Endodermal cell (in vitro differentiated cells): ENCODE measurements at regions not wholly inside any gene's neighbourhood (a gene's known extent, or its start where the extent isn't known, plus 50 kb on each side); places are given as distances from the start of the nearest gene placed in this dataset.

Experiments
- DNase-seq: peaks from one replicate; pipeline ENCODE4 v3.0.0-alpha.2; 2017
- H3K27ac ChIP-seq: 2 replicates; pipeline ENCODE4 v1.5.1; 2013; ENCODE audit warnings: mild to moderate bottlenecking, low read depth, low read length, moderate library complexity
- H3K27me3 ChIP-seq: 2 replicates; pipeline ENCODE4 v1.6.1; 2013; ENCODE audit warnings: mild to moderate bottlenecking, low read length, moderate library complexity; ENCODE audit not compliant: insufficient read depth, control insufficient read depth, poor library complexity, severe bottlenecking
- H3K36me3 ChIP-seq: 2 replicates; pipeline ENCODE4 v1.7.0; 2013; ENCODE audit warnings: mild to moderate bottlenecking, low read length, moderate library complexity; ENCODE audit not compliant: control insufficient read depth, insufficient read depth
- H3K4me1 ChIP-seq: one replicate; pipeline ENCODE4 v1.7.0; 2013; ENCODE audit warnings: low read length; ENCODE audit not compliant: control insufficient read depth, insufficient read depth
- H3K4me3 ChIP-seq: 2 replicates; pipeline ENCODE4 v1.5.1; 2013; ENCODE audit warnings: mild to moderate bottlenecking, low read length, moderate library complexity
- H3K9ac ChIP-seq: 2 replicates; pipeline ENCODE4 v1.6.1; 2013; ENCODE audit warnings: mild to moderate bottlenecking, low read length, moderate library complexity; ENCODE audit not compliant: poor library complexity, severe bottlenecking; ENCODE audit errors: extremely low read depth
- H3K9me3 ChIP-seq: 2 replicates; pipeline ENCODE4 v1.6.1; 2013; ENCODE audit warnings: mild to moderate bottlenecking, low read length, moderate library complexity; ENCODE audit not compliant: control insufficient read depth
- H3K27ac Mint-ChIP-seq: 2 replicates; pipeline ENCODE4 v1.8.0; 2020; ENCODE audit warnings: mixed read lengths
- H3K27me3 Mint-ChIP-seq: 2 replicates; pipeline ENCODE4 v1.8.0; 2021; ENCODE audit warnings: mild to moderate bottlenecking, mixed read lengths; ENCODE audit not compliant: insufficient read depth
- H3K36me3 Mint-ChIP-seq: 2 replicates; pipeline ENCODE4 v1.8.0; 2020; ENCODE audit warnings: low read depth, mixed read lengths
- H3K4me1 Mint-ChIP-seq: 2 replicates; pipeline ENCODE4 v1.8.0; 2020; ENCODE audit warnings: mixed read lengths
- H3K4me3 Mint-ChIP-seq: 2 replicates; pipeline ENCODE4 v1.8.0; 2020; ENCODE audit warnings: mild to moderate bottlenecking, moderate library complexity, mixed read lengths
- H3K9me3 Mint-ChIP-seq: 2 replicates; pipeline ENCODE4 v1.8.0; 2020; ENCODE audit warnings: mild to moderate bottlenecking, mixed read lengths
- WGBS, 2 experiments: methylation state at CpG; one replicate each; pipeline versions ENCODE4 v1.1.5 to v1.1.7; 2013; ENCODE audit warnings: missing lambda C conversion rate in 2 of 2, mixed read lengths in 1 of 2; ENCODE audit not compliant: insufficient coverage in 1 of 2, insufficient read length in 1 of 2; 5-methylcytosine and 5-hydroxymethylcytosine counted together
- TF ChIP-seq, protein P1 (sequence below): fragments of 200-600 bp; sonication (generic); conservative IDR thresholded peaks from 2 replicates; pipeline ENCODE4 v1.5.0; 2021; ENCODE audit warnings: antibody characterized with exemption, mild to moderate bottlenecking

DNA sequence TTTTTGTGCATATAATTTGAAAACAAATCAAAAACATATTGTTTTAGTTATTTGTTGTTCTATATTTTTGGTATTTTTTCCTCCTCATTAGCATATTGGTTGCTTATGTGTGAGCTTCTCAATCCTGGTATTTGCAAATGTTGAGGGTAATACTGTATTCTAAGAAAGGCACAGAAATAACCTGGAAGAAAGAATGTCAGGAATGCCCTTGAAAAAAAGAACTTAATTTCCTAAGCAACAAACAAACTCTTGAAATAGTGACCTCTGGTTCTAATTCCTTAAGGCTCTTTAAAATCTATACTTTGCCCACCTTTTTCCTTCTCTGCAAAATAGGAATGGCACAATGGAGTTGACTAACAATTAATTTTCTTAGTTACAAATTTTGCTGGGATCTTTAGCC is 117.5 kb downstream of the HMHB1 start:
- Histone ChIP-seq H3K27ac (no peak overlapping the region), H3K9me3 (peaks cover 26% of the 10 kb centered on the region), H3K4me3 (no peak overlapping the region), H3K9ac (no peak overlapping the region), H3K27me3 (no peaks in the 10 kb centered on the region), H3K4me1 (peaks cover 1% of the 10 kb centered on the region), H3K36me3 (no peaks in the 10 kb centered on the region)
- peaks cover 6% of the 10 kb centered on the region for H3K36me3 Mint-ChIP-seq
- H3K27ac Mint-ChIP-seq = peak overlapping the region; percentile 78
- peaks cover 37% of the 10 kb centered on the region for H3K4me1 Mint-ChIP-seq
- DNase-seq = no peak
- H3K4me3 Mint-ChIP-seq = no peak overlapping the region
- TF ChIP-seq, protein P1, sequence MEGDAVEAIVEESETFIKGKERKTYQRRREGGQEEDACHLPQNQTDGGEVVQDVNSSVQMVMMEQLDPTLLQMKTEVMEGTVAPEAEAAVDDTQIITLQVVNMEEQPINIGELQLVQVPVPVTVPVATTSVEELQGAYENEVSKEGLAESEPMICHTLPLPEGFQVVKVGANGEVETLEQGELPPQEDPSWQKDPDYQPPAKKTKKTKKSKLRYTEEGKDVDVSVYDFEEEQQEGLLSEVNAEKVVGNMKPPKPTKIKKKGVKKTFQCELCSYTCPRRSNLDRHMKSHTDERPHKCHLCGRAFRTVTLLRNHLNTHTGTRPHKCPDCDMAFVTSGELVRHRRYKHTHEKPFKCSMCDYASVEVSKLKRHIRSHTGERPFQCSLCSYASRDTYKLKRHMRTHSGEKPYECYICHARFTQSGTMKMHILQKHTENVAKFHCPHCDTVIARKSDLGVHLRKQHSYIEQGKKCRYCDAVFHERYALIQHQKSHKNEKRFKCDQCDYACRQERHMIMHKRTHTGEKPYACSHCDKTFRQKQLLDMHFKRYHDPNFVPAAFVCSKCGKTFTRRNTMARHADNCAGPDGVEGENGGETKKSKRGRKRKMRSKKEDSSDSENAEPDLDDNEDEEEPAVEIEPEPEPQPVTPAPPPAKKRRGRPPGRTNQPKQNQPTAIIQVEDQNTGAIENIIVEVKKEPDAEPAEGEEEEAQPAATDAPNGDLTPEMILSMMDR = no peak
- peaks cover 6% of the 10 kb centered on the region for H3K9me3 Mint-ChIP-seq
- no peaks in the 10 kb centered on the region for H3K27me3 Mint-ChIP-seq

DNA sequence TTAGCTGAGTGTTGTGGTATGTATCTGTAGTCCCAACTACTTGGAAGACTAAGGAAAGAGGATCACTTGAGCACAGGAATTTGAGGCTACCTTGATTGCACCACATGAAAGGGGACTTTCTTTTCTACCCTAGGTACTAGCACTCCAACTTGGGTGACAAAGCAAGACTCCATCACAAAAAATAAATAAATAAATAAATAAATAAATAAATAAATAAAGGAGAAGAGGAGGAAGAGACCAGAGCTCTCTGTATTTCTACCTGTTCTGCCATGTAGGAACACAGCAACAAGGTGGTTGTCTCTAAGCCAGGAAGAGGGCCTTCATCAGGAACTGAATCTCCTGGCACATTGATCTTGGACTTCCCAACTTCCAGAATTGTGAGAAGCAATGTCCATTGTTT is 118.6 kb downstream of the HMHB1 start:
- TF ChIP-seq, protein P1 = no peak
- no peaks in the 10 kb centered on the region for H3K27me3 Mint-ChIP-seq

DNA sequence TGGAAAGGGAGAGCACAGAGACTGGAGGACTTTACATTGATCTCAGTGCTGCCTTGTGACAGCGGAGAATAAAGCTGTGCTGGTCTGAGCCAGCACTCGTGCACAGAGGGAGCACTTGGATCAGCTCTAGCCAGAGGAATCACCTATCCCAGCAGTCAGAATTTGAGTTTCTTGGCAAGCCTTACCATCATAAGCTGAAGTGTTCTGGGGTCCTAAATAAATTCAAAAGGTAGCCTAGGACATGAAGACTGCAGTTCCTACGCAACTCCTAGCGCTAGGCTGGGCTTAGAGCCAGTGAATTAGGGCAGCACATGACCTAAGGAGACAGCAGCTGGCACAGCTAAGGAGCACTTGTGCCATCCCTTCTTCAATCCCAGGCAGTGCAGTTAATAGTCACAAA is 119.5 kb downstream of the HMHB1 start:
- WGBS, 2 experiments = 97% methylated on average over 3 to 4 of the region's 4 CpGs
- Mint-ChIP-seq H3K36me3 (peaks cover 6% of the 10 kb centered on the region), H3K4me1 (peaks cover 23% of the 10 kb centered on the region), H3K4me3 (no peak overlapping the region), H3K27ac (no peak overlapping the region), H3K27me3 (no peaks in the 10 kb centered on the region), H3K9me3 (peaks cover 11% of the 10 kb centered on the region)
- Histone ChIP-seq H3K27ac (no peak overlapping the region), H3K4me3 (no peak overlapping the region), H3K9me3 (peaks cover 41% of the 10 kb centered on the region), H3K27me3 (no peaks in the 10 kb centered on the region), H3K36me3 (no peaks in the 10 kb centered on the region), H3K9ac (no peak overlapping the region), H3K4me1 (no peaks in the 10 kb centered on the region)
- TF ChIP-seq, protein P1 = no peak
- DNase-seq = no peak

More for the DNA sequence above, 118.6 kb downstream of the HMHB1 start:
- H3K9me3 ChIP-seq = peaks cover 36% of the 10 kb centered on the region
- H3K4me1 ChIP-seq = no peaks in the 10 kb centered on the region
- Mint-ChIP-seq H3K36me3 (peaks cover 6% of the 10 kb centered on the region), H3K9me3 (peaks cover 9% of the 10 kb centered on the region), H3K4me3 (no peak overlapping the region), H3K27ac (no peak overlapping the region), H3K4me1 (peaks cover 28% of the 10 kb centered on the region)
- no peaks in the 10 kb centered on the region for H3K36me3 ChIP-seq
- no peak for DNase-seq
- H3K27me3 ChIP-seq = no peaks in the 10 kb centered on the region
- no peak overlapping the region for H3K4me3 ChIP-seq
- no peak overlapping the region for H3K27ac ChIP-seq
- H3K9ac ChIP-seq = no peak overlapping the region
